Duodenal mucosa (tissue), 2 donors: ENCODE measurements at regions not wholly inside any gene's neighbourhood (a gene's known extent, or its start where the extent isn't known, plus 50 kb on each side); places are given as distances from the start of the nearest gene placed in this dataset.
A peak's percentile ranks its signal among the peaks of the same experiment; 100 is the strongest.

Experiments used
- H3K27ac ChIP-seq: one replicate; pipeline ENCODE4 v1.7.0; 2013; ENCODE audit warnings: low read depth, low read length
- H3K27me3 ChIP-seq, 2 donors: one replicate each; pipeline ENCODE4 v1.7.0; 2013; ENCODE audit warnings: low read length in 2 of 2, control low read depth in 1 of 2; ENCODE audit not compliant: insufficient read depth in 2 of 2, control insufficient read depth in 1 of 2
- H3K36me3 ChIP-seq, 2 donors: one replicate each; pipeline ENCODE4 v1.7.0; 2013; ENCODE audit warnings: low read length in 2 of 2, control low read depth in 1 of 2; ENCODE audit not compliant: insufficient read depth in 2 of 2, control insufficient read depth in 1 of 2
- H3K4me1 ChIP-seq, 2 donors: one replicate each; pipeline ENCODE4 v1.7.0; 2013; ENCODE audit warnings: low read length in 2 of 2, control low read depth in 1 of 2; ENCODE audit not compliant: insufficient read depth in 2 of 2, control insufficient read depth in 1 of 2
- H3K4me3 ChIP-seq, 2 donors: one replicate each; pipeline ENCODE4 v1.7.0; 2013; ENCODE audit warnings: low read length in 2 of 2, low read depth in 1 of 2
- H3K9ac ChIP-seq, 2 donors: one replicate each; pipeline ENCODE4 v1.7.0; 2013; ENCODE audit warnings: low read length in 2 of 2, low read depth in 1 of 2
- H3K9me3 ChIP-seq, 2 donors: one replicate each; pipeline ENCODE4 v1.7.0; 2013; ENCODE audit warnings: low read length in 2 of 2, control low read depth in 1 of 2; ENCODE audit not compliant: control insufficient read depth in 1 of 2

DNA sequence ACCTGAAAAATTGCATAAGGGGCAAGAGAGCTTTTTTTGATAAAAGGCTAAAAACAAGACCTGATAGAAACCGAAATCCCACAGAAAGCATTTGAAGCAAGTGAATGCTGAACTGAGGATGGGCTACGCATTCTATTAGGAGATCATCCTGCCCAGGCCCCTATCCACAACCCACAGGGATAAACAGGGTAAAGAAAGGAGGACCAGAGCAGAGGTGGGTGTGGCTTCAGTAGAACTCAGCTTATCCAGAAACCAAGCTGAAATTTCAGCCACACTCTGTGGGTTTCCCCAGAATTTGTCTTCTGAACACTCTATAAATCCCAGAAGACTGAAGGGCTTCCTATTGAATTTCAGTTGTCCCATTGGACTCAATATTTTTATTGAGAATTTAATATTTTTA, 195.1 kb downstream of the ETS1 start:
- no peaks in the 10 kb centered on the region for H3K36me3 ChIP-seq
- no peak overlapping the region for H3K4me3 ChIP-seq
- H3K27ac ChIP-seq, result no peak overlapping the region
- no peaks in the 10 kb centered on the region for H3K27me3 ChIP-seq
- no peak overlapping the region for H3K9ac ChIP-seq
- H3K9me3 ChIP-seq, result no peaks in the 10 kb centered on the region
- peaks cover 0 to 3% of the 10 kb centered on the region in 2 donors for H3K4me1 ChIP-seq

- Histone ChIP-seq H3K4me3 (no peak overlapping the region), H3K9me3 (no peaks in the 10 kb centered on the region), H3K9ac (no peak overlapping the region), H3K36me3 (no peaks in the 10 kb centered on the region), H3K4me1 (peaks cover 0 to 3% of the 10 kb centered on the region in 2 donors), H3K27ac (no peak overlapping the region), H3K27me3 (no peaks in the 10 kb centered on the region)
Observed at GRCh38 chr11:128391811-128392210, 195.5 kb downstream of the ETS1 start.

GRCh38 chr11:128390246-128390645, 197.1 kb downstream of the ETS1 start:
- Histone ChIP-seq H3K9me3 (no peaks in the 10 kb centered on the region), H3K4me3 (no peak overlapping the region), H3K4me1 (peaks cover 0 to 3% of the 10 kb centered on the region in 2 donors), H3K9ac (no peak overlapping the region), H3K27ac (no peak overlapping the region), H3K36me3 (no peaks in the 10 kb centered on the region), H3K27me3 (no peaks in the 10 kb centered on the region)

- Histone ChIP-seq H3K27ac (no peak overlapping the region), H3K4me3 (no peak overlapping the region), H3K9me3 (no peaks in the 10 kb centered on the region), H3K9ac (no peak overlapping the region), H3K27me3 (no peaks in the 10 kb centered on the region), H3K4me1 (peaks cover 0 to 3% of the 10 kb centered on the region in 2 donors), H3K36me3 (no peaks in the 10 kb centered on the region)
Observed at GRCh38 chr11:128389461-128389976, 197.8 kb downstream of the ETS1 start.

DNA sequence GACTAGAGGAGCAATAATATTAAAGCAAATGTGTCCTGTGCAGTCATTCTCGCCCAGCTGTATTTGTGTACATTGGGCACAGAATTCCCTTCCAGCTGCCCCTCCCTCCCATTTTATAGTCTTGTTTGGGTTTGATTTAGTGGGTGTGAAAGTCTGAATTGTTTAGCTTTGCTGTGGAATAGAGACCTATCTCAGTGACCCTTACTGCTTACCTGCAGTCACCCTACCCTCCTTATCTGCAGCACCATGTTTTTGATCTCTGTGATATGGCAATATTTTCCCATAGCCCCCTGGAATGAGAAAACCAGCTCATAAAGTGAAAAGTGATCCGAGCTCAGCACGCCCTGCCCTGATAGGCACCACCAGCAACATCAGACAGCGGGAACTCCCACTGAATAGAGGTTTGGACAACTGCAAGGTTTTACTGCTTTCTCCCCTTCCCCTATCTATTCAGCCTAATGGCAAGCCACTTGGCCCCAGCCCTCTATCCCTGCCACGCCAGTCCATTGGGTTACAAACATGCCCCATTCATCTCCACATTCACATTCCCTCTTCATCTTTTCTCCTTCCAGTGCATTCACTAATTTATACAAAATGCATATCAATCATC, 199.0 kb downstream of the ETS1 start:
- H3K27ac ChIP-seq, result no peak overlapping the region
- H3K4me1 ChIP-seq, result peaks cover 0 to 3% of the 10 kb centered on the region in 2 donors
- no peaks in the 10 kb centered on the region for H3K27me3 ChIP-seq
- no peaks in the 10 kb centered on the region for H3K9me3 ChIP-seq
- H3K36me3 ChIP-seq, result no peaks in the 10 kb centered on the region
- H3K9ac ChIP-seq, result no peak overlapping the region
- H3K4me3 ChIP-seq, result no peak overlapping the region

- peaks cover 0 to 2% of the 10 kb centered on the region in 2 donors for H3K9me3 ChIP-seq
- H3K27ac ChIP-seq, result no peak overlapping the region
- no peaks in the 10 kb centered on the region for H3K27me3 ChIP-seq
- H3K4me1 ChIP-seq, result no peaks in the 10 kb centered on the region
- H3K36me3 ChIP-seq, result no peaks in the 10 kb centered on the region
- H3K4me3 ChIP-seq, result no peak overlapping the region
- no peak overlapping the region for H3K9ac ChIP-seq
Observed at GRCh38 chr11:128379587-128380580, 207.5 kb downstream of the ETS1 start.

DNA sequence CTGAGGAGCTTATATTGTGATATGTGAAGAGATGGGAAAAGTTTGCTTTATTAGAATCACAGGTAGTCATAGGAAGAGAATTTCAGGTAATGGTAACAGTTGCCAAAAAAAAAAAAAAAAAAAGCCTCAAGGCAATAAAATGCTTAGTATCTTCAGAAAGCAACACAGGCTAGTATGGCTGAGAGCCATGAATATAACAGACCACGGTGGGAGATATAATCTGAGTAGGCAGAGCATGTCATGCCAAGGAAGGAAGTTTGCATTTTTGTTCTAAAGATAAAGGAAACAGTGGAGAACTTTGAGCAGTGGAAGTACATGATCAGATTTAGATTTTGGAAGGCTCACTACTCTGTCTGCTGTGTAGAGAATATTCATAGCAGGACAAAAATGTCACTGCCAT, 211.4 kb downstream of the ETS1 start:
- Histone ChIP-seq H3K27me3 (no peaks in the 10 kb centered on the region), H3K9me3 (peaks cover 0 to 2% of the 10 kb centered on the region in 2 donors), H3K9ac (no peak overlapping the region), H3K27ac (no peak overlapping the region), H3K4me3 (no peak overlapping the region), H3K36me3 (no peaks in the 10 kb centered on the region), H3K4me1 (no peaks in the 10 kb centered on the region)

DNA sequence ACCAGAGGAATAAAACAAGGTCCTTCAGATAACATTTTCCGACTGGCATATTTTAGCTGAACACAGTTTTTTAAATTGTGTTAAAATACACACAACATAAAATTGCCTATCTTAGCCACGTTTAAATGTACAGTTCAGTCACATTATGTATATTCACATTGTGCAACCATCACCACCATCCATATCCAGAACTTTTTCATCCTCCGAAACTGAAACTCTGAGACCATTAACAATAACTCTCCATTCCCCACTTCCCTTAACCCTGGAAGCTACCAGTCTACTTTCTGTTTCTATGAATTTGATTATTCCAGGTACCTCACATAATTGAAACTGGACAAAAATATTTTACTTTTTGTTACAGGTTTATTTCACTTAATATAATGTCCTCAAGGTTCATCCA, 213.3 kb downstream of the ETS1 start:
- Histone ChIP-seq H3K36me3 (no peaks in the 10 kb centered on the region), H3K4me3 (no peak overlapping the region), H3K9ac (no peak overlapping the region), H3K9me3 (peaks cover 0 to 2% of the 10 kb centered on the region in 2 donors), H3K27me3 (no peaks in the 10 kb centered on the region), H3K4me1 (no peaks in the 10 kb centered on the region), H3K27ac (no peak overlapping the region)

GRCh38 chr11:128372977-128373376, 214.4 kb downstream of the ETS1 start:
- no peaks in the 10 kb centered on the region for H3K27me3 ChIP-seq
- no peak overlapping the region for H3K27ac ChIP-seq
- no peak overlapping the region for H3K4me3 ChIP-seq
- H3K4me1 ChIP-seq, result no peaks in the 10 kb centered on the region
- no peaks in the 10 kb centered on the region for H3K9me3 ChIP-seq
- H3K9ac ChIP-seq, result no peak overlapping the region
- no peaks in the 10 kb centered on the region for H3K36me3 ChIP-seq

DNA sequence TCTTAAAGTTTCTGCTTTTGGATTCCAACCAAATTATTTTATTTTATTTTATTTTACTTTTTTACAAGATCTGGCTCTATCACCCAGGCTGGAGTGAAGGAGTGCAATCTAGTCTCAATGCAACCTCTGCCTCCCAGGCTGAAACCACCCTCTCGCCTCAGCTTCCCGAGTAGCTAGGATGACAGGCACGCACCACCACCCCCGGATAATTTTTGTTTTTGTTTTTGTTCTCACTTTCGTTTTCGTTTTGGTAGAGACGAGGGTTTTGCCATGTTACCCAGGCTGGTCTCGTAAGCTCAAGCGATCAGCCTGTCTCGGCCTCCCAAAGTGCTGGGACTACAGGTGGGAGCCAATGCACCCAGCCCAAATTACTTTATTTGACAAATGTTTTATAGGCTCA, 219.8 kb downstream of the ETS1 start:
- no peaks in the 10 kb centered on the region for H3K36me3 ChIP-seq

More for the DNA sequence above, 219.8 kb downstream of the ETS1 start:
- H3K9me3 ChIP-seq, result no peaks in the 10 kb centered on the region
- no peak overlapping the region for H3K9ac ChIP-seq
- H3K27me3 ChIP-seq, result no peaks in the 10 kb centered on the region
- no peaks in the 10 kb centered on the region for H3K4me1 ChIP-seq
- H3K27ac ChIP-seq, result no peak overlapping the region
- H3K4me3 ChIP-seq, result peak overlapping the region in 1 of 2 donors; percentile 11
